GM18951 (cell line): ENCODE measurements at regions not wholly inside any gene's neighbourhood (a gene's known extent, or its start where the extent isn't known, plus 50 kb on each side); places are given as distances from the start of the nearest gene placed in this dataset.
"Not testable (repeated sequence)": the region's sequence is repeated elsewhere in the genome, so short reads cannot be mapped to it uniquely, and the experiment has no call there.

ENCODE experiments used
- POLR2A ChIP-seq: IDR thresholded peaks from 4 replicates; pipeline ENCODE4 v1.6.1; 2011; ENCODE audit warnings: mild to moderate bottlenecking; ENCODE audit not compliant: insufficient read length, insufficient read depth; ENCODE audit errors: extremely low read depth
- in situ Hi-C: fragments of 300-500 bp; cut with MboI; formaldehyde crosslinking; loops from one replicate; pipeline ENCODE4 v1.12.0; 2022; ENCODE audit warnings: low sequenced_read_pairs, mixed read lengths, inconsistent platforms; ENCODE audit not compliant: unreplicated experiment

GRCh38 chr13:70275841-70276240 is 167.6 kb upstream of the KLHL1 start:
- in situ Hi-C loops, result no loop called here
- no peak for TF ChIP-seq POLR2A

- no peak for TF ChIP-seq POLR2A
- in situ Hi-C loops, result no loop called here
Observed at GRCh38 chr13:70255406-70255991, 147.2 kb upstream of the KLHL1 start.

- in situ Hi-C loops, result no loop called here
- TF ChIP-seq POLR2A, result no peak
Observed at GRCh38 chr13:70253834-70254233, 145.6 kb upstream of the KLHL1 start.

- in situ Hi-C loops, result no loop called here
- no peak for TF ChIP-seq POLR2A
Observed at GRCh38 chr13:70253411-70253810, 145.2 kb upstream of the KLHL1 start.

- no peak for TF ChIP-seq POLR2A
- in situ Hi-C loops, result no loop called here
Observed at GRCh38 chr13:70249332-70250064, 141.2 kb upstream of the KLHL1 start.

- no peak for TF ChIP-seq POLR2A
- in situ Hi-C loops, result no loop called here
Observed at GRCh38 chr13:70237131-70237530, 128.9 kb upstream of the KLHL1 start.

- in situ Hi-C loops, result no loop called here
- TF ChIP-seq POLR2A, result no peak
Observed at GRCh38 chr13:70235565-70235964, 127.3 kb upstream of the KLHL1 start.

- in situ Hi-C loops, result no loop called here
- no peak for TF ChIP-seq POLR2A
Observed at GRCh38 chr13:70223911-70224310, 115.7 kb upstream of the KLHL1 start.

- in situ Hi-C loops, result no loop called here
- TF ChIP-seq POLR2A, result no peak
Observed at GRCh38 chr13:70222926-70223325, 114.7 kb upstream of the KLHL1 start.

- in situ Hi-C loops, result no loop called here
- TF ChIP-seq POLR2A, result no peak
Observed at GRCh38 chr13:70218618-70219017, 110.4 kb upstream of the KLHL1 start.

- in situ Hi-C loops, result not testable (repeated sequence)
Observed at GRCh38 chr13:70208968-70209367, 100.7 kb upstream of the KLHL1 start.

- TF ChIP-seq POLR2A, result no peak
Observed at GRCh38 chr13:70206671-70207070, 98.4 kb upstream of the KLHL1 start.

GRCh38 chr13:70203661-70204229 is 95.5 kb upstream of the KLHL1 start:
- no peak for TF ChIP-seq POLR2A
- in situ Hi-C loops, result no loop called here

More at GRCh38 chr13:70206671-70207070, 98.4 kb upstream of the KLHL1 start:
- in situ Hi-C loops, result no loop called here

- TF ChIP-seq POLR2A, result no peak
- in situ Hi-C loops, result no loop called here
Observed at GRCh38 chr13:70191034-70191433, 82.8 kb upstream of the KLHL1 start.

GRCh38 chr13:70189981-70190380 is 81.7 kb upstream of the KLHL1 start:
- no peak for TF ChIP-seq POLR2A
- in situ Hi-C loops, result no loop called here

GRCh38 chr13:70188567-70188966 is 80.3 kb upstream of the KLHL1 start:
- in situ Hi-C loops, result no loop called here
- no peak for TF ChIP-seq POLR2A
